B cell (primary cell): ENCODE measurements at regions not wholly inside any gene's neighbourhood (a gene's known extent, or its start where the extent isn't known, plus 50 kb on each side); places are given as distances from the start of the nearest gene placed in this dataset.

Source experiments
- ATAC-seq: fragments of 200-7000 bp; cut with Tn5 transposase; one replicate; pipeline ENCODE4 v1.10.0; 2021; ENCODE audit warnings: low read depth, mild to moderate bottlenecking, moderate number of reproducible peaks, moderate library complexity
- CTCF ChIA-PET: fragments of 350-600 bp; sonication (Branson Sonifier 250); formaldehyde crosslinking; loops from one replicate; lab custom pipeline; 2021; ENCODE audit warnings: antibody characterized with exemption, inconsistent platforms; lab: Charles Lee
- POLR2A ChIA-PET: fragments of 350-600 bp; sonication (Branson Sonifier 250); formaldehyde crosslinking; loops from one replicate; lab custom pipeline; 2021; ENCODE audit warnings: antibody characterized with exemption; lab: Charles Lee
- DNase-seq: peaks from one replicate; pipeline ENCODE4 v3.0.0; 2013
- H2AFZ ChIP-seq: 2 replicates; pipeline ENCODE4 v1.6.1; 2012; ENCODE audit warnings: mild to moderate bottlenecking, low read depth, low read length; ENCODE audit not compliant: insufficient read depth, poor library complexity, severe bottlenecking
- H3K27ac ChIP-seq, 2 donors: 1 replicate in 1 of 2; 2 replicates in 1 of 2; pipeline ENCODE4 v1.5.1; 2012 to 2013; ENCODE audit warnings: low read length in 2 of 2, mild to moderate bottlenecking in 2 of 2, moderate library complexity in 1 of 2
- H3K27me3 ChIP-seq, 4 experiments: fragments of 200-600 bp in 1 of 4; sonication (generic) in 1 of 4; replicated peaks in 1 of 4; 1 replicate in 2 of 4; 2 replicates in 2 of 4; pipeline versions ENCODE4 v1.6.1 to v1.7.0; 2013 to 2016; ENCODE audit warnings: low read length in 3 of 4, mild to moderate bottlenecking in 2 of 4, mixed read lengths in 1 of 4, moderate library complexity in 1 of 4; ENCODE audit not compliant: insufficient read depth in 4 of 4, control insufficient read depth in 3 of 4; ENCODE audit errors: control extremely low read depth in 1 of 4
- H3K36me3 ChIP-seq, 2 experiments: replicated peaks in 1 of 2; 1 replicate in 1 of 2; 2 replicates in 1 of 2; pipeline versions ENCODE4 v1.6.1 to v1.7.1; 2013; ENCODE audit warnings: low read length in 1 of 2; ENCODE audit not compliant: insufficient read depth in 2 of 2, control insufficient read depth in 1 of 2; ENCODE audit errors: control extremely low read depth in 1 of 2, extremely low read depth in 1 of 2
- H3K4me1 ChIP-seq, 2 donors: fragments of 200-600 bp in 1 of 2; sonication (generic) in 1 of 2; 1 replicate in 1 of 2; 2 replicates in 1 of 2; pipeline versions ENCODE4 v1.5.1 to v1.6.1; 2013 to 2017; ENCODE audit warnings: low read length in 2 of 2; ENCODE audit not compliant: control insufficient read depth in 2 of 2, insufficient read depth in 2 of 2
- H3K4me2 ChIP-seq: replicated peaks from 2 replicates; pipeline ENCODE3; 2012; ENCODE audit warnings: mild to moderate bottlenecking, low read depth, low read length; ENCODE audit not compliant: poor library complexity, severe bottlenecking
- H3K4me3 ChIP-seq, 5 experiments: fragments of 200-600 bp in 1 of 5; sonication (generic) in 1 of 5; 1 replicate in 3 of 5; 2 replicates in 2 of 5; pipeline versions ENCODE4 v1.5.1 to v1.7.0; 2011 to 2016; ENCODE audit warnings: low read length in 4 of 5, mild to moderate bottlenecking in 4 of 5, low read depth in 2 of 5, control low read depth in 1 of 5, moderate library complexity in 1 of 5; ENCODE audit not compliant: insufficient read depth in 1 of 5; ENCODE audit errors: control extremely low read depth in 1 of 5, extremely low read depth in 1 of 5
- H3K79me2 ChIP-seq: fragments of 200-600 bp; sonication (generic); one replicate; pipeline ENCODE4 v1.6.0; 2016; ENCODE audit warnings: low read length; ENCODE audit not compliant: control insufficient read depth, insufficient read depth
- H3K9ac ChIP-seq: fragments of 200-600 bp; sonication (generic); 2 replicates; pipeline ENCODE4 v1.6.1; 2017; ENCODE audit warnings: mild to moderate bottlenecking, low read length, moderate library complexity
- H3K9me3 ChIP-seq, 3 donors: one replicate each; pipeline versions ENCODE4 v1.6.1 to v1.7.1; 2013; ENCODE audit warnings: low read length in 2 of 3; ENCODE audit not compliant: control insufficient read depth in 2 of 3, insufficient read depth in 1 of 3; ENCODE audit errors: control extremely low read depth in 1 of 3
- H4K20me1 ChIP-seq: 2 replicates; pipeline ENCODE4 v1.6.0; 2012; ENCODE audit warnings: mild to moderate bottlenecking, low read length; ENCODE audit not compliant: insufficient read depth, control insufficient read depth, poor library complexity, severe bottlenecking
- H3K27ac Mint-ChIP-seq: one replicate; pipeline ENCODE4 v1.8.0; 2021; ENCODE audit warnings: mixed read lengths
- H3K27me3 Mint-ChIP-seq: one replicate; pipeline ENCODE4 v1.8.0; 2021; ENCODE audit warnings: mixed read lengths
- H3K4me1 Mint-ChIP-seq: one replicate; pipeline ENCODE4 v1.8.0; 2021; ENCODE audit warnings: mixed read lengths
- H3K4me3 Mint-ChIP-seq: one replicate; pipeline ENCODE4 v1.8.0; 2021; ENCODE audit warnings: mixed read lengths
- H3K9me3 Mint-ChIP-seq: one replicate; pipeline ENCODE4 v1.8.0; 2022; ENCODE audit warnings: mixed read lengths; ENCODE audit not compliant: insufficient read depth
- CTCF ChIP-seq: fragments of 200-600 bp; IDR thresholded peaks from one replicate; pipeline ENCODE4 v1.8.0; 2022; ENCODE audit warnings: antibody characterized with exemption, mild to moderate bottlenecking
- EZH2 ChIP-seq: IDR thresholded peaks from 2 replicates; pipeline ENCODE4 v1.6.1; 2012; ENCODE audit warnings: borderline replicate concordance, low read depth, mild to moderate bottlenecking, moderate library complexity, low read length; ENCODE audit not compliant: insufficient read depth, poor library complexity, severe bottlenecking
- WGBS: methylation state at CpG from one replicate; pipeline ENCODE4 v1.1.5; 2013; ENCODE audit warnings: missing lambda C conversion rate; ENCODE audit not compliant: insufficient coverage; 5-methylcytosine and 5-hydroxymethylcytosine counted together
- intact Hi-C: fragments of 100-400 bp; cut with micrococcal nuclease; formaldehyde crosslinking; loops from one replicate; pipeline ENCODE4 v1.10.0; 2022

GRCh38 chr4:58111818-58112217 is 1001.6 kb upstream of the IGFBP7 start:
- DNase-seq, result no peak
- Mint-ChIP-seq H3K4me1 (no peaks in the 10 kb centered on the region), H3K27me3 (no peaks in the 10 kb centered on the region), H3K27ac (no peak overlapping the region), H3K9me3 (no peaks in the 10 kb centered on the region), H3K4me3 (no peak overlapping the region)
- POLR2A ChIA-PET, result no interaction called here
- H3K27ac ChIP-seq, result no peak overlapping the region
- TF ChIP-seq CTCF, result no peak
- TF ChIP-seq EZH2, result no peak
- CTCF ChIA-PET, result no interaction called here
- no peaks in the 10 kb centered on the region for H3K36me3 ChIP-seq
- intact Hi-C loops, result no loop called here
- H3K9ac ChIP-seq, result no peak overlapping the region
- H3K79me2 ChIP-seq, result no peaks in the 10 kb centered on the region
- no peaks in the 10 kb centered on the region for H3K27me3 ChIP-seq
- no peak overlapping the region for H2AFZ ChIP-seq
- no peak for ATAC-seq
- H3K9me3 ChIP-seq, result no peaks in the 10 kb centered on the region
- WGBS, result 80% methylated on average over 1 of the region's 2 CpGs
- H3K4me3 ChIP-seq, result no peak overlapping the region
- no peaks in the 10 kb centered on the region for H3K4me1 ChIP-seq
- H4K20me1 ChIP-seq, result no peaks in the 10 kb centered on the region
- no peak overlapping the region for H3K4me2 ChIP-seq

- TF ChIP-seq EZH2 (no peak), CTCF (no peak)
- no peak overlapping the region for H3K4me3 ChIP-seq
- no peak overlapping the region for H3K27ac ChIP-seq
- H4K20me1 ChIP-seq, result no peaks in the 10 kb centered on the region
- Mint-ChIP-seq H3K4me3 (no peak overlapping the region), H3K27me3 (no peaks in the 10 kb centered on the region), H3K9me3 (no peaks in the 10 kb centered on the region), H3K27ac (no peak overlapping the region), H3K4me1 (no peaks in the 10 kb centered on the region)
- no peaks in the 10 kb centered on the region for H3K4me1 ChIP-seq
- no CpG with 5 or more reads among the region's 4 CpGs for WGBS
- no peaks in the 10 kb centered on the region for H3K9me3 ChIP-seq
- H3K9ac ChIP-seq, result no peak overlapping the region
- ChIA-PET POLR2A (no interaction called here), CTCF (no interaction called here)
- ATAC-seq (no peak), DNase-seq (no peak)
- no peaks in the 10 kb centered on the region for H3K36me3 ChIP-seq
- no peak overlapping the region for H3K4me2 ChIP-seq
- intact Hi-C loops, result no loop called here
- H3K27me3 ChIP-seq, result no peaks in the 10 kb centered on the region
- H3K79me2 ChIP-seq, result no peaks in the 10 kb centered on the region
- no peak overlapping the region for H2AFZ ChIP-seq
These were observed 983.2 kb upstream of the IGFBP7 start for GRCh38 chr4:58093352-58093751.
